HEK293T (cell line): ENCODE measurements at regions not wholly inside any gene's neighbourhood (a gene's known extent, or its start where the extent isn't known, plus 50 kb on each side); places are given as distances from the start of the nearest gene placed in this dataset.

ENCODE experiments used
- ARNT ChIP-seq: fragments of 450-650 bp; IDR thresholded peaks from 2 replicates; pipeline ENCODE4 v1.6.1; 2017; ENCODE audit warnings: mild to moderate bottlenecking
- BHLHE40 ChIP-seq: fragments of 450-650 bp; IDR thresholded peaks from 2 replicates; pipeline ENCODE4 v1.6.1; 2016; ENCODE audit warnings: mild to moderate bottlenecking, moderate library complexity, borderline replicate concordance
- ELF4 ChIP-seq: fragments of 450-650 bp; IDR thresholded peaks from 2 replicates; pipeline ENCODE4 v1.6.1; 2017; ENCODE audit warnings: antibody characterized with exemption
- FOXM1 ChIP-seq: fragments of 450-650 bp; IDR thresholded peaks from 2 replicates; pipeline ENCODE4 v1.6.1; 2017; ENCODE audit warnings: mild to moderate bottlenecking, borderline replicate concordance
- NFRKB ChIP-seq: fragments of 450-650 bp; IDR thresholded peaks from 2 replicates; pipeline ENCODE4 v1.6.1; 2016; ENCODE audit warnings: mild to moderate bottlenecking, moderate library complexity
- PKNOX1 ChIP-seq: fragments of 450-650 bp; IDR thresholded peaks from 2 replicates; pipeline ENCODE4 v1.6.1; 2016
- SP1 ChIP-seq: fragments of 450-650 bp; IDR thresholded peaks from 2 replicates; pipeline ENCODE4 v1.6.1; 2017
- ZNF384 ChIP-seq: fragments of 450-650 bp; IDR thresholded peaks from 2 replicates; pipeline ENCODE4 v1.6.1; 2016

GRCh38 chr12:74896186-74896585 lies 313.5 kb downstream of the KCNC2 start:
- no peak for TF ChIP-seq SP1
- no peak for TF ChIP-seq BHLHE40
- TF ChIP-seq ELF4: no peak
- TF ChIP-seq ZNF384: no peak
- TF ChIP-seq ARNT: no peak
- TF ChIP-seq FOXM1: no peak
- no peak for TF ChIP-seq PKNOX1
- no peak for TF ChIP-seq NFRKB
